MCF 10A (cell line): ENCODE measurements at regions not wholly inside any gene's neighbourhood (a gene's known extent, or its start where the extent isn't known, plus 50 kb on each side); places are given as distances from the start of the nearest gene placed in this dataset.

Experiments
- BruUV-seq: library from RNA; stranded (reverse); fragments of 400-500 nt; replicated peaks from 2 replicates; lab custom pipeline; 2021; lab: Mats Ljungman, UMichigan
- CTCF ChIA-PET: fragments of 300-600 bp; sonication (Branson Sonifier 250); formaldehyde crosslinking; extraction: SDS; loops from one replicate; lab custom pipeline; 2021; ENCODE audit warnings: antibody characterized with exemption, inconsistent platforms; lab: Yijun Ruan, JAX
- POLR2A ChIA-PET: fragments of 300-600, 350-650 bp; sonication (Branson Sonifier 250); formaldehyde crosslinking; extraction: SDS; loops from one replicate; lab custom pipeline; 2020; ENCODE audit warnings: antibody characterized with exemption, inconsistent platforms; lab: Yijun Ruan, JAX
- DNase-seq: peaks from one replicate; pipeline ENCODE4 v3.0.0-alpha.2; 2018; ENCODE audit not compliant: unreplicated experiment
- H3K27ac Mint-ChIP-seq: one replicate; pipeline ENCODE4 v1.8.0; 2022; ENCODE audit warnings: mild to moderate bottlenecking, low read depth, mixed read lengths; ENCODE audit not compliant: unreplicated experiment
- H3K27me3 Mint-ChIP-seq: one replicate; pipeline ENCODE4 v1.8.0; 2022; ENCODE audit warnings: mixed read lengths; ENCODE audit not compliant: insufficient read depth, unreplicated experiment
- H3K36me3 Mint-ChIP-seq: one replicate; pipeline ENCODE4 v1.8.0; 2022; ENCODE audit warnings: mild to moderate bottlenecking, moderate library complexity, mixed read lengths; ENCODE audit not compliant: insufficient read depth, unreplicated experiment
- H3K4me1 Mint-ChIP-seq: one replicate; pipeline ENCODE4 v1.8.0; 2022; ENCODE audit warnings: mixed read lengths; ENCODE audit not compliant: insufficient read depth, unreplicated experiment
- H3K4me3 Mint-ChIP-seq: one replicate; pipeline ENCODE4 v1.8.0; 2022; ENCODE audit warnings: mild to moderate bottlenecking, moderate library complexity, mixed read lengths; ENCODE audit not compliant: unreplicated experiment
- H3K9me3 Mint-ChIP-seq: one replicate; pipeline ENCODE4 v1.8.0; 2022; ENCODE audit warnings: mixed read lengths; ENCODE audit not compliant: unreplicated experiment
- intact Hi-C: fragments of 100-400 bp; cut with micrococcal nuclease; formaldehyde crosslinking; loops from 2 replicates; pipeline ENCODE4 v1.14.1; 2022
- TF ChIP-seq, protein P1 (sequence below): fragments of 200-600 bp; IDR thresholded peaks from one replicate; pipeline ENCODE4 v1.8.0; 2022; ENCODE audit warnings: antibody characterized with exemption, mild to moderate bottlenecking; ENCODE audit not compliant: unreplicated experiment

DNA sequence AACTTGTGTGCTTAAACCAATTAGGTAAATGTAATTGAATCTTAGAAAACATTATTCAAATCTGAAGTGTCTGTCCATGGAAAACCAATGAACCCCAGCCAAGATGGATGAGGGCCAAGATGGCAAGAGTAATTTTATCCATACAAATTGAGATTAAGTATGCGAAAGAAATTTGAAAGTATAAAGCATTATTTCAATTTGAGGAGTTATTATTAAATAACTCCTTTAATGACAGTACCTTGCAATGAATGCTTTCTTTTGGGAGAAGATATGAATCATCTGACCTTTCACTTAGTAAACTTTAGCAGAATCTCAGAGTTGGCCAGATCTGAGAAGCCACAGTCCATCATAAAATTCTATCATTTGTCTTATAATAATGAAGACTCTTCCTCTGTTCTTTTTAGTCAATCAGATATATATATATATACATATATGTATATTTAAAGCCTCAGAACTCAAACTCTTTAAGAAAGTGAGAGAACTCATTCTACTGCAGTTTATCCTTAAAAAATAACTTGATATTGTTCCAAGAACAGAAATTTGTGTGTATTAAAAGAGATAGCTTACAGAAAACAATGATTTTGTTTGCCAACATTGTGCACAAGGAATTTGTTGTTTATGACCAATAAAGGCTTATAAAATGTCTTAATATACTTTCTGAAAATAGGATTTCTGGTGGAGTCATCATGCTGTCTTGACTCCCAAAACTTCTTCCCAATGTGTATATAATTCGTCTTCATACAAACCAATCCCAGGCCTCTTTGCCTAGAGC is 434.8 kb upstream of the THBS1 start:
- Mint-ChIP-seq H3K4me3 (no peak overlapping the region), H3K36me3 (no peaks in the 10 kb centered on the region), H3K4me1 (peaks cover 2% of the 10 kb centered on the region), H3K27ac (no peak overlapping the region), H3K27me3 (no peaks in the 10 kb centered on the region), H3K9me3 (no peaks in the 10 kb centered on the region)
- TF ChIP-seq, protein P1, sequence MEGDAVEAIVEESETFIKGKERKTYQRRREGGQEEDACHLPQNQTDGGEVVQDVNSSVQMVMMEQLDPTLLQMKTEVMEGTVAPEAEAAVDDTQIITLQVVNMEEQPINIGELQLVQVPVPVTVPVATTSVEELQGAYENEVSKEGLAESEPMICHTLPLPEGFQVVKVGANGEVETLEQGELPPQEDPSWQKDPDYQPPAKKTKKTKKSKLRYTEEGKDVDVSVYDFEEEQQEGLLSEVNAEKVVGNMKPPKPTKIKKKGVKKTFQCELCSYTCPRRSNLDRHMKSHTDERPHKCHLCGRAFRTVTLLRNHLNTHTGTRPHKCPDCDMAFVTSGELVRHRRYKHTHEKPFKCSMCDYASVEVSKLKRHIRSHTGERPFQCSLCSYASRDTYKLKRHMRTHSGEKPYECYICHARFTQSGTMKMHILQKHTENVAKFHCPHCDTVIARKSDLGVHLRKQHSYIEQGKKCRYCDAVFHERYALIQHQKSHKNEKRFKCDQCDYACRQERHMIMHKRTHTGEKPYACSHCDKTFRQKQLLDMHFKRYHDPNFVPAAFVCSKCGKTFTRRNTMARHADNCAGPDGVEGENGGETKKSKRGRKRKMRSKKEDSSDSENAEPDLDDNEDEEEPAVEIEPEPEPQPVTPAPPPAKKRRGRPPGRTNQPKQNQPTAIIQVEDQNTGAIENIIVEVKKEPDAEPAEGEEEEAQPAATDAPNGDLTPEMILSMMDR: no peak
- DNase-seq: no peak
- no TSS peak for BruUV-seq
- ChIA-PET CTCF (interaction anchor here (0.6 kb wide), 1 partner anchor 464 kb away, joined by 3 read pairs; no protein-coding TSS in a partner anchor), POLR2A (no interaction called here)
- intact Hi-C loops: no loop called here

DNA sequence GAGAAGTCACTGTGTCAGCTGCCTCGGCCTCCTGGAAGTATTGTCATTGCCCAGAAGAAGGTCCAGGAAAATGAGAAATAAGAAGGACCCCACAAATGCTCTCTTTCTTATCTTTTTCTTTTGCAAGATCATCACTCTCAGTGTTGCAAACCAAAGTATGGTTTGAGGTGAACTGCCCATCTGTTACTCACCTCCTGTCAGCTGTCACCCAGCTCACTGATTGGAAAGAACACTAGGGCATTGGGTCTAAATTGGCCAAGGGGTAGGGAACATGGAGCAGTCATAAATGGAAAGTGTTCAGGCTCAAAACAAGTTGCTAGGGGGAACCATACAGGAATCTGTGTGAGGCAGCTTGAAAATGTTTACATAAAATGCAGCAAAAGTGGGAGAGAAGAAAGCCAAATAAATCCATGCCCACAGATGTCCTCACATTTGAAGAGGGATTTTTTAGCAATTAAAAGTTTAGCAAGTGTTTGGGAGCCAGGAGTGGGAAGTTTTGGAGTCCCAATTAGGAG is 431.2 kb upstream of the THBS1 start:
- H3K36me3 Mint-ChIP-seq: no peaks in the 10 kb centered on the region
- BruUV-seq: no TSS peak
- TF ChIP-seq, protein P1: no peak
- no peaks in the 10 kb centered on the region for H3K9me3 Mint-ChIP-seq
- DNase-seq: no peak
- ChIA-PET CTCF (interaction anchor here (0.7 kb wide), 1 partner anchor 434 kb away, joined by 3 read pairs; no protein-coding TSS in a partner anchor), POLR2A (no interaction called here)
- intact Hi-C loops: no loop called here
- no peaks in the 10 kb centered on the region for H3K27me3 Mint-ChIP-seq
- H3K4me3 Mint-ChIP-seq: no peak overlapping the region
- H3K4me1 Mint-ChIP-seq: no peaks in the 10 kb centered on the region
- H3K27ac Mint-ChIP-seq: no peak overlapping the region

DNA sequence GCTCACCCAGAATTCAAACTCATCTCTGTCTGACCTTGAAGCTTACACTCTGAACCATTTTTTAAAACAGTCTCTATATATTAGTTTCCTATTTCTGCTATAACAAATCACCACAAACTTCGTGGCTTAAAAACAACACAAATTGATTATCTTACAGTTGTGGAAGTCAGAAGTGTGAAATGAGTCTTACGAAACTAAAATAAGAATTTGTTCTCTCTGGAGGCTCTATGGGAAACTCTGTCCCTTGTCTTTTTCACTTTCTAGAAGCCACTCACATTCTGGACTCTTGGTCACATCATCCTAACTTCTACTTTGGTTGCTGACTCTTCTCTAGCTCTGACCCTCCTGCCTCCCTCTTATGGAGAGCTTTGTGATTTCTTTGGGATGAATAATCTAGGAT is 429.3 kb upstream of the THBS1 start:
- Mint-ChIP-seq H3K4me3 (no peak overlapping the region), H3K27ac (no peak overlapping the region), H3K27me3 (no peaks in the 10 kb centered on the region), H3K36me3 (no peaks in the 10 kb centered on the region), H3K4me1 (no peaks in the 10 kb centered on the region), H3K9me3 (no peaks in the 10 kb centered on the region)
- no peak for DNase-seq
- no TSS peak for BruUV-seq
- TF ChIP-seq, protein P1: no peak
- ChIA-PET POLR2A (no interaction called here), CTCF (interaction anchor here (0.6 to 0.7 kb wide), 3 partner anchors 302 to 1128 kb away, joined by 3 read pairs; no protein-coding TSS in a partner anchor)
- intact Hi-C loops: no loop called here

DNA sequence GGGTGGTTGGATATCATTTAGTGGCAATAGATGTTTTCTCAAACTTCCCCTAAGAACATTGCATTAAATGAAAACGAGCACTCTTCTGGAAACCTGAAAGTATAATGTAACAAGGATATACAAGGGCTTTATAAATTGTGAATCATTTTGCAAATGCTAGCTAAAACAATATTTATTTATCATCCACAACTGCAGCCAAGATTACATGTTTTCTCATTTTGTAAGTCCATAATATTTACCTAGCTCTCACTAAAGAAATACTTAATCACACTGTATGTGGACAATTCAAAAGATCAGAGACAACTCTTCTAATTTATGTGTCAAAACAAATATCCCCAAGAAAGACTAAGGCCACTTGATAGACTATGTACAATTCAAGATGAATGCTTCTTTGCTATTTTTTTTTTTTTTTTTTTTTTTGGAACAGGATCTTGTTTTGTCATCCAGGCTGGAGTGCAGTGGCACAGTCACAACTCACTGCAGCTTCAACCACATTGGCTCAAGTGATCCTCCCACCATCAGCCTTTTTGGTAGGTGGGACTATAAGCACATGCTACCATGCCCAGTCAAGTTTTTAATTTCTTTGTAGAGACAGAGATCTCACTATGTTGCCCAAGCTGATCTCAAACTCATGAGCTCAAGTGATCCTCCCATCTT is 427.7 kb upstream of the THBS1 start:
- Mint-ChIP-seq H3K27ac (no peak overlapping the region), H3K27me3 (no peaks in the 10 kb centered on the region), H3K36me3 (no peaks in the 10 kb centered on the region), H3K4me3 (no peak overlapping the region), H3K4me1 (no peaks in the 10 kb centered on the region), H3K9me3 (no peaks in the 10 kb centered on the region)
- no peak for DNase-seq
- CTCF ChIA-PET: interaction anchor here (0.6 to 1.2 kb wide), 4 partner anchors 290 to 427 kb away, joined by 3 to 6 read pairs (median 4); partner anchors contain the start of gene THBS1
- POLR2A ChIA-PET: interaction anchor here (0.7 kb wide), 1 partner anchor 285 kb away, joined by 3 read pairs; no protein-coding TSS in a partner anchor
- BruUV-seq: no TSS peak
- intact Hi-C loops: no loop called here
- TF ChIP-seq, protein P1: no peak
